ENCODE measurements at regions not wholly inside any gene's neighbourhood (a gene's known extent, or its start where the extent isn't known, plus 50 kb on each side); places are given as distances from the start of the nearest gene placed in this dataset.

- Histone ChIP-seq H3K27ac (ENCODE audit: low read depth in 2 of 2, low read length in 1 of 2) (0 out of 4 replicates have a peak overlapping the region, but pooled peaks of 1 of the 2 experiments have one; percentile 0), H3K27me3 (ENCODE audit: insufficient read depth) (no peaks in the 10 kb centered on the region), H3K4me3 (ENCODE audit: low read depth in 2 of 2, low read length in 1 of 2) (no peak overlapping the region), H4K20me1 (ENCODE audit: insufficient read depth) (no peaks in the 10 kb centered on the region), H3K79me2 (ENCODE audit: insufficient read depth) (no peaks in the 10 kb centered on the region), H3K9me2 (no peaks in the 10 kb centered on the region), H3K36me3 (replicated peaks in 1 of 2; ENCODE audit: control insufficient read depth in 1 of 2, insufficient read depth in 2 of 2, low read length in 1 of 2) (no peaks in the 10 kb centered on the region), H3F3A (replicated peaks; ENCODE audit: insufficient read depth) (no peaks in the 10 kb centered on the region), H3K4me1 (ENCODE audit: control insufficient read depth in 1 of 2, insufficient read depth in 2 of 2, low read depth in 1 of 2, low read length in 1 of 2) (peaks cover 0 to 3% of the 10 kb centered on the region in 2 experiments; a peak in 2 of 4 replicates), H3K9me3 (no peaks in the 10 kb centered on the region), H3K9ac (no peak overlapping the region), H3K4me2 (no peak overlapping the region), H2AFZ (ENCODE audit: low read depth) (no peak overlapping the region)
- no peak for DNase-seq
- ChIA-PET CTCF (interaction anchor here (1.0 to 1.9 kb wide), 4 partner anchors 8 to 501 kb away, joined by 3 to 14 read pairs (median 6); partner anchors contain the start of gene FRMD6), POLR2A (no interaction called here)
- TF ChIP-seq, protein P1, sequence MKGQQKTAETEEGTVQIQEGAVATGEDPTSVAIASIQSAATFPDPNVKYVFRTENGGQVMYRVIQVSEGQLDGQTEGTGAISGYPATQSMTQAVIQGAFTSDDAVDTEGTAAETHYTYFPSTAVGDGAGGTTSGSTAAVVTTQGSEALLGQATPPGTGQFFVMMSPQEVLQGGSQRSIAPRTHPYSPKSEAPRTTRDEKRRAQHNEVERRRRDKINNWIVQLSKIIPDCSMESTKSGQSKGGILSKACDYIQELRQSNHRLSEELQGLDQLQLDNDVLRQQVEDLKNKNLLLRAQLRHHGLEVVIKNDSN (IDR thresholded peaks at IDR 0.05; ENCODE audit: borderline replicate concordance, low read depth): no peak
- TF ChIP-seq, protein P2, sequence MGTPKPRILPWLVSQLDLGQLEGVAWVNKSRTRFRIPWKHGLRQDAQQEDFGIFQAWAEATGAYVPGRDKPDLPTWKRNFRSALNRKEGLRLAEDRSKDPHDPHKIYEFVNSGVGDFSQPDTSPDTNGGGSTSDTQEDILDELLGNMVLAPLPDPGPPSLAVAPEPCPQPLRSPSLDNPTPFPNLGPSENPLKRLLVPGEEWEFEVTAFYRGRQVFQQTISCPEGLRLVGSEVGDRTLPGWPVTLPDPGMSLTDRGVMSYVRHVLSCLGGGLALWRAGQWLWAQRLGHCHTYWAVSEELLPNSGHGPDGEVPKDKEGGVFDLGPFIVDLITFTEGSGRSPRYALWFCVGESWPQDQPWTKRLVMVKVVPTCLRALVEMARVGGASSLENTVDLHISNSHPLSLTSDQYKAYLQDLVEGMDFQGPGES (IDR thresholded peaks at IDR 0.05; ENCODE audit: low read depth, low read length): no peak
- TF ChIP-seq GATA2 (CRISPR knock-in tag; IDR thresholded peaks at IDR 0.05): no peak
- no peak for TF ChIP-seq SMC3 (IDR thresholded peaks at IDR 0.05; ENCODE audit: low read depth, low read length)
- no peak for TF ChIP-seq RCOR1 (IDR thresholded peaks at IDR 0.05; ENCODE audit: low read length)
- no peak for TF ChIP-seq NRF1 (IDR thresholded peaks at IDR 0.05; ENCODE audit: low read depth, low read length)
- no peak for TF ChIP-seq YY1 (IDR thresholded peaks at IDR 0.05; ENCODE audit: low read depth)
- no peak for TF ChIP-seq TAF1 (IDR thresholded peaks at IDR 0.05; ENCODE audit: borderline replicate concordance, low read depth, low read length)
- TF ChIP-seq FOSL2 (IDR thresholded peaks at IDR 0.05; ENCODE audit: borderline replicate concordance, low read depth): no peak
- no peak for TF ChIP-seq REST (IDR thresholded peaks at IDR 0.05; ENCODE audit: low read depth, low read length)
- TF ChIP-seq, protein P3, sequence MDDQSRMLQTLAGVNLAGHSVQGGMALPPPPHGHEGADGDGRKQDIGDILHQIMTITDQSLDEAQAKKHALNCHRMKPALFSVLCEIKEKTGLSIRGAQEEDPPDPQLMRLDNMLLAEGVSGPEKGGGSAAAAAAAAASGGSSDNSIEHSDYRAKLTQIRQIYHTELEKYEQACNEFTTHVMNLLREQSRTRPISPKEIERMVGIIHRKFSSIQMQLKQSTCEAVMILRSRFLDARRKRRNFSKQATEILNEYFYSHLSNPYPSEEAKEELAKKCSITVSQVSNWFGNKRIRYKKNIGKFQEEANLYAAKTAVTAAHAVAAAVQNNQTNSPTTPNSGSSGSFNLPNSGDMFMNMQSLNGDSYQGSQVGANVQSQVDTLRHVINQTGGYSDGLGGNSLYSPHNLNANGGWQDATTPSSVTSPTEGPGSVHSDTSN (IDR thresholded peaks at IDR 0.05): no peak
- 36% methylated on average over 4 of the region's 4 CpGs for WGBS (ENCODE audit: low lambda C conversion rate)
Observed at GRCh38 chr14:51783765-51784164, 76.6 kb upstream of the GNG2 start.
